ENCODE measurements at regions not wholly inside any gene's neighbourhood (a gene's known extent, or its start where the extent isn't known, plus 50 kb on each side); places are given as distances from the start of the nearest gene placed in this dataset.

- no peak for DNase-seq (ENCODE audit: low read depth, low spot score)
- ChIA-PET CTCF (interaction anchor here (0.7 kb wide), 2 partner anchors 148 to 163 kb away, joined by 3 read pairs; partner anchors contain the start of gene C19orf12), SMC1A (ENCODE audit: uncharacterized antibody, unreplicated experiment) (interaction anchor here (0.9 kb wide), 1 partner anchor 119 kb away, joined by 3 read pairs; no protein-coding TSS in a partner anchor), RAD21 (ENCODE audit: unreplicated experiment) (interaction anchor here (0.8 to 2.0 kb wide), 2 partner anchors 18 to 149 kb away, joined by 3 to 7 read pairs; no protein-coding TSS in a partner anchor), POLR2A (no interaction called here)
- TF ChIP-seq TBL1XR1 (IDR thresholded peaks at IDR 0.05; ENCODE audit: low read depth, low read length) (no peak), SP1 (IDR thresholded peaks at IDR 0.05; ENCODE audit: low read depth, low read length) (peak; percentile 70), ZNF207 (IDR thresholded peaks at IDR 0.05; ENCODE audit: borderline replicate concordance) (no peak), TCF12 (IDR thresholded peaks at IDR 0.05; ENCODE audit: low read depth, low read length) (no peak), MTA2 (IDR thresholded peaks at IDR 0.05; ENCODE audit: low read depth) (no peak), NFYB (IDR thresholded peaks at IDR 0.05; ENCODE audit: insufficient read depth, low read depth, low read length) (peak; percentile 90), SMAD5 (IDR thresholded peaks at IDR 0.05; ENCODE audit: low read depth) (no peak), RAD21 (IDR thresholded peaks at IDR 0.05; ENCODE audit: insufficient read depth, low read depth, low read length) (no peak), MYC (IDR thresholded peaks at IDR 0.05; ENCODE audit: insufficient read depth, insufficient read length, insufficient replicate concordance, low read length, severe bottlenecking) (no peak)
- TF ChIP-seq, protein P1, sequence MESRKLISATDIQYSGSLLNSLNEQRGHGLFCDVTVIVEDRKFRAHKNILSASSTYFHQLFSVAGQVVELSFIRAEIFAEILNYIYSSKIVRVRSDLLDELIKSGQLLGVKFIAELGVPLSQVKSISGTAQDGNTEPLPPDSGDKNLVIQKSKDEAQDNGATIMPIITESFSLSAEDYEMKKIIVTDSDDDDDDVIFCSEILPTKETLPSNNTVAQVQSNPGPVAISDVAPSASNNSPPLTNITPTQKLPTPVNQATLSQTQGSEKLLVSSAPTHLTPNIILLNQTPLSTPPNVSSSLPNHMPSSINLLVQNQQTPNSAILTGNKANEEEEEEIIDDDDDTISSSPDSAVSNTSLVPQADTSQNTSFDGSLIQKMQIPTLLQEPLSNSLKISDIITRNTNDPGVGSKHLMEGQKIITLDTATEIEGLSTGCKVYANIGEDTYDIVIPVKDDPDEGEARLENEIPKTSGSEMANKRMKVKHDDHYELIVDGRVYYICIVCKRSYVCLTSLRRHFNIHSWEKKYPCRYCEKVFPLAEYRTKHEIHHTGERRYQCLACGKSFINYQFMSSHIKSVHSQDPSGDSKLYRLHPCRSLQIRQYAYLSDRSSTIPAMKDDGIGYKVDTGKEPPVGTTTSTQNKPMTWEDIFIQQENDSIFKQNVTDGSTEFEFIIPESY (IDR thresholded peaks at IDR 0.05): no peak
- FAIRE-seq: no peak
- no peaks in the 10 kb centered on the region for H3K79me2 ChIP-seq (ENCODE audit: control insufficient read depth, insufficient read depth, low read length)
- BruUV-seq (replicated peaks): no TSS peak
- ATAC-seq: peak; percentile 70
- H2AFZ ChIP-seq (ENCODE audit: control insufficient read depth, low read depth, low read length): no peak overlapping the region
- intact Hi-C loops (cut with micrococcal nuclease; ENCODE audit: unreplicated experiment) (no loop called here), in situ Hi-C loops (cut with MboI) (no loop called here)
- WGBS (ENCODE audit: insufficient coverage, insufficient replicate concordance, low lambda C conversion rate, missing lambda C conversion rate): 52% methylated on average over 17 of the region's 17 CpGs
- H3K36me3 ChIP-seq (ENCODE audit: control insufficient read depth in 2 of 2, insufficient read depth in 2 of 2, low read length in 1 of 2): no peaks in the 10 kb centered on the region
- no peaks in the 10 kb centered on the region for H3K9me3 ChIP-seq (replicated peaks; ENCODE audit: control insufficient read depth, insufficient read depth, low read length)
- no peaks in the 10 kb centered on the region for H3K4me1 ChIP-seq (ENCODE audit: control insufficient read depth, insufficient read depth, low read length)
- no peak overlapping the region for H3K9ac ChIP-seq (ENCODE audit: control insufficient read depth, insufficient read depth, low read length)
- H4K20me1 ChIP-seq (ENCODE audit: control insufficient read depth, insufficient read depth): no peaks in the 10 kb centered on the region
- no peak overlapping the region for H3K4me3 ChIP-seq
- no peaks in the 10 kb centered on the region for H3K27me3 ChIP-seq (replicated peaks in 1 of 2; ENCODE audit: control insufficient read depth in 2 of 2, insufficient read depth in 2 of 2, low read length in 1 of 2)
- no peak overlapping the region for H3K4me2 ChIP-seq (ENCODE audit: control insufficient read depth, insufficient read depth)
- no peak overlapping the region for H3K27ac ChIP-seq (ENCODE audit: control insufficient read depth, insufficient read depth)
These were observed 62.9 kb upstream of the URI1 start for GRCh38 chr19:29878973-29879654.

Data from GM12878 (cell line).